NCI-H2107 treated with DMSO at 0.1 percent for 48 hours (cell line): ENCODE measurements at regions not wholly inside any gene's neighbourhood (a gene's known extent, or its start where the extent isn't known, plus 50 kb on each side); places are given as distances from the start of the nearest gene placed in this dataset.

Experiments
- DNase-seq: peaks from one replicate; lab custom pipeline; 2025; ENCODE audit not compliant: unreplicated experiment; lab: John Stamatoyannopoulos, UW

DNA sequence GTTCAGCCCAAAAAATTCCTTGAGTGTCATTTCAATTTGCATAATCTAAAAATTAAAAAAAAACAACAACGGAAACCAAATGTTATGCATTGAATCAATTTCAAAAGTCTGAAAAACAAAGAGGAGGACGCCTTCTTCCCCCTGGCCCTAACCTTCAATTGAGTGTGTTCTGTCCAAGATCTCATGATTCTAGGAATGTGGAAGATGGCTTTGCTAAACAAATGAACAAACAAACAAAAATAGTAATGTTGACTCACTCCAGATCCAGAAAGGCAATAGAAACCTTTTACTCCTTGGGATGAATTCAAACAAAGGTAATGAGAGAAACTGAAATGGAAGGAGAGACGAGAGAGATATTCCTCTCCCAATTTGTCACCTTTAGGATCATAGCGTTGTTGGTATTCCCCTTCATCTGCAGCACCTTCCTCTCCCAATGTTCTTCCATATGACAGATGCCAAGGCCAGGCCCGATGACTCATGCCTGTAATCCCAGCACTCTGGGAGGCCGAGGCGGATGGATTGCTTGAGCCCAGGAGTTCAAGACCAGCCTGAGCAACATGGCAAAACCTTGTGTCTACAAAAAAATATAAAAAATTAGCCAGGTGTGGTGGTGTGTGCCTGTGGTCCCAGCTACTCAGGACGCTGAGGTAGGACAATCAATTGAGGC, 109.2 kb upstream of the ADGRF1 start:
- DNase-seq: no peak

DNA sequence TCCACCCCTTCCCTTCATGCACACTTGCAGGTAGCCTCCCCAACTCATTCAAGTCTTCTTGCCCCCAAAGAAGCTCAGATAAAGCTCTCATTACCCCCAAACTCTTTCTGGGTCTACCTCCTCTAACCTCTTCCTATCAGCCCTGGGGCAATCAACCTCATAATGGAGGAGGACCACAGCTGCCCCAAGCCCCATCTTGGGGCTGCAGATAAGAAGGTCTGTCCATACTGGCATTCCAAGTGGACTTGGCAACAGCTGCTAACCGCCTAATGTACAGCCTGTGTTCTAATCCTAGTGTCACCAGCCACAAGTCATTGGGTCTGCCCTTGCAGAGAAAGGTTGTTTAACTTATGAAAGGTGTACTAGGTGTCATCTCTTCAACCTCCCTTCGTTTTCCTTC, 107.4 kb upstream of the ADGRF1 start:
- no peak for DNase-seq

DNA sequence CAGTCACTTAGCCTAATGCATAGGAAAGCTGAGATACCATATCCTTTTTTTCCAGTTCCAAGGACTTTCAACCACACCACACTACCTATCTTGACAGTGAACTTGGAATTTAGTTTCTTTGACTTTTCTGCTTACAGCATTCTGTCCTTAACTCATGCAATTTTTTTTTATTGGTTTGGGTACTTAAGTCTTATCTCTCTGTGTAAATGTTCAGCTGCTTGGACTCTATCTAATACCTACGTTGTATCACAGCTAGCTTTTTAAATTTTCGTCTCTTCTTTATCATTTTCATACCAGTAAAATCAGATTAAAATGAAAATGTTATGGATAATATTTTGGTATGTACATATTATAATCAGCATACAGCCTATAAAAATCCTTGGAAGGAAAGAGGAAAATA, 106.9 kb upstream of the ADGRF1 start:
- no peak for DNase-seq

DNA sequence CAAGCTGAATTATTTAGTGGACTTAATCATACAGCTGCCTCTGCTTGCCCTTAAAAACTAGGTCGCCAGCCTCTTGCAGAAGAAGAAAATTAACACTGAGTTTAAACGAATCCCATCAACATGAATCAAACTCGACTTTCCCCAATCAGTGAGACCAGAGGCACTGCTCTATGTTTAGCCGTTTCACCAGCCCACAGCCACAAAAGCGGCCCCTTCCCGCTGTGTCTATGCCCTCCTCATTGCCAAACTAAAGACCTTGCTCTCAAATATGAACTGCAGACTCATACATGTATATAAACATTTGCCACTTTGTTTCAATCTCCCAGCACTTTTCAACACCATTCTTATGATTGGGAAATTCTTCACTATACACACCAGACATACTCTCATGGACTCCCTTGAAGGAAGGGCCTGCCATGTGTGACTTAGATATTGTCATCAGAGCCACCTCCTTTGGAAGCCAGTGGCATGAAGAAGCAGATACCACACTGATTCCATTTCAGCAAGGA, 105.8 kb upstream of the ADGRF1 start:
- no peak for DNase-seq

DNA sequence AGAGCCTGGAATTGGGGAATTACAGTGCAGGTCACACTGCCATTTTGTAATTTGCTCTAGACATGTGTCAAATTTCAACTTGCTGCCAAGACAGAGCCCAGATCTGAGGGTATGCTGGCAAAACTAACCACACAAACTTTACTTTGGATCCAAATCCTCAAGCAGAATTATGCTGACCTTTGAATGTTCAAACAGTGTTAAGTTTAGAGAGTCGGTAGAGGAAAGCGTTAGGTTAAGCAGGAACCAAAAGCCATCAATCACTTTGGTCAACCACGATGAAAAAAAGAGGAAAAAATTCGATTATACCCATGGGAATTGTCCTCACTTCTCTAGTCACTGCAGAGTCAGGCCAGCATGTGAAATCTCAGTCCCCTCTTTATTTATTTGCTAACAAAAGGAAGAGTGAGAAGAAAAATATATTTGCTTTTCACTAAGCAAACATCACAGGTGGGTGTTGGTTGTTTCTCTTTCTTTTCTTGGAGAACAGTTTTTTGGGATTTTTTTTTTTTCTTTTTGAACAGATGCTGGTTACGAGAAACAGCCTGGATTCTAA, 105.1 kb upstream of the ADGRF1 start:
- DNase-seq: no peak

DNA sequence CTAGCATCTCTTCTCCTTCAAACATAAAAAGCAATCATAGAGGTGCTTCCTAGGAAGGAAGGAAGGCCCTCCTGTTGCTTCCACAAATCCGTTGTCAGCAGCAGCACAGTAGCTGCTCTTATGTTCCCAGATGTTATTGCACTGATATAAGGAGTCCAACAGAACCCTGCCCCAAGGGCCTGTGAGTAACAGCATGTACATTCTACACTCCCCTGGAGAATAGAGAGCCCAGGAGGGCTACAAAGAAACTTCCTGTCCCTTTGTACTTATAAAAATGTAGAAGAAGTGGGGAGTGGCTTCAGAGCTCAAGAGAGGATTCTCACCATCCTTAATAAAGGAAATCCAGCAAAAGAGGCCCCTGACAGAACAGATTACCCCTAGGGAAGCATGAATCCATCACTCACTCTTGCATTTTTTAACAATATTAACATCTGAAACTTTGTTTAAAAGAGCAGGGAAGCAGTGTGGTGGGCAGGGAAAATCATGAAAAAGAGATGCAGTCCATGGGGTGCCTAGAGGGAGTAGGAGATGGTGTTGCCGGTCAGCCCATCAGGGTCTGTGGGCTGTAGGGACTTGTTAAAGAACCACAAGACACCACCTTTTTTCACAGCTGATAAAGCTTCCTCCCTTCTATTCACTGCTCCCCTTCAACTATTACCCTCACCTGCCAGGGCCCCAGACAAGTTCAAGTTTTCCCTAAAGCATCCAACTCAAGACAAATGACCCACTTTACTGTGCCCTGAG, 104.5 kb upstream of the ADGRF1 start:
- DNase-seq: no peak

DNA sequence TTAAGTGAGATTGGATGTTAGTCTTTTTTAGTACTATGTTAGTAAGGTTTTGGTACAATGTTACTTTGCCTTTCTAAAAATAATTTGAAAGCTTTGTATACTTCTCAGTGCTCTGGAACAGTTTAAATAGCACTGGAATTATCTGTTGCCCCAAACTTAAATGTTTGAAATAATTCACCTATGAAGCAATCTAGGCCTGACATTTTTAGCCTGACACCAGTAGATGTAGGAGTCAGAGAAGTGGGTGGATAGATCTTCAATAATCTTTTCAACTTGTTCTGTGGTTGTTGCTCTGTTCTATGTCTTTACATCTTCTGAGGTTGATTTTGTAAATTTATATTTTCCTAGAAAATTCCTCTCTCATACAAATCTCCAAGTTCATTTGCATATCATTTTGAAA, 103.1 kb upstream of the ADGRF1 start:
- no peak for DNase-seq

DNA sequence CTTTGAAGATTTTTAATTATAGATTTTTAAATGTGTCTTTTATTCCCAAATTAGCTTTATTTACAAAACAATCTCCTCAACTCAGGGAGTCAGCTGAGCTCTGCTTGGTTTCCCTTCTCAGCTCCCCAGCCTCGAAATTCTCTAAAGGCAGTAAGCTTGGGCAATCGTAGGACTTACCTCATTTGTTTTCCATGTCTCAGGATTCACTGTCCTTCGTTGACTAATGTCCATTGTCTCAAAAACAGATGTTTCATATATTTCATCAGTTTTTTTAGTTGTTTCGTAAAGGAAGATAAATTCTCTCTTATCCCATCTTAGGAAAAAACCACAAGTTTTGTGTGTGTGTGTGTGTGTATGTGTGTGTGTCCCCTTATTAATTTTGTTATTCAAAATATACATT, 102.2 kb upstream of the ADGRF1 start:
- DNase-seq: no peak

DNA sequence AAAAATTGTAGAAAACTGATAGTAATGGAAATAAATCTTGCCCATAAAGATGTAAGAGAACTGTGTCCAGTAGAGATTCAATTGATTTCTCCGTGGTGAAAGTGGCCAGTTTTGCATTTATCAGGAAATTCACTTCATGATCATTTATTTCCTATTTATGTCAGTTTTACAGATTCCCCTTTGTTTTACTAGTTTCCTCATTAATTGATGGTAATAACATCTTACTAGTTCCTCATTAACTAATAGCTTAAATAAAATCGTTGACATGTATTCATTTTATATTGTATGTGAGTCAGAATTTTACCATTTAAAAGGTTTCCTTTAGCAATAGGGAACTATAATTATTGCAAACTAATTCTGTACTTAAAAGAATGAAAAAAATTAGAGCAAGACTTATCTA, 99.8 kb upstream of the ADGRF1 start:
- DNase-seq: no peak

DNA sequence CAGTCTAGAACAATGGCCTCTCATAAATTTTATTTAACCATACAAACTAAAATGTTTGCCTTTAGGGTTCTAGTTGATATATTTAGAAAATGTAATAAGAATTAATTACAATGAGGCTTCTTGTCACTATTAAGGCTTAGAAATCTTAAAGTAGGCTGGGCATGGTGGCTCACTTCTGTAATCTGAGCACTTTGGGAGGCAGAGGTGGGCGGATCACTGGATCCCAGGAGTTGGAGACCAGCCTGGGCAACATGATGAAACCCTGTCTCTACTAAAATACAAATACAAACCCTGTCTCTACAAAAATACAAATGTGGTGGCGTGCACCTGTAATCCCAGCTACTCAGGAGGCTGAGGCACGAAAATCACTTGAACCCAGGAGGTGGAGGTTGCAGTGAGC, 99.0 kb upstream of the ADGRF1 start:
- DNase-seq: no peak

DNA sequence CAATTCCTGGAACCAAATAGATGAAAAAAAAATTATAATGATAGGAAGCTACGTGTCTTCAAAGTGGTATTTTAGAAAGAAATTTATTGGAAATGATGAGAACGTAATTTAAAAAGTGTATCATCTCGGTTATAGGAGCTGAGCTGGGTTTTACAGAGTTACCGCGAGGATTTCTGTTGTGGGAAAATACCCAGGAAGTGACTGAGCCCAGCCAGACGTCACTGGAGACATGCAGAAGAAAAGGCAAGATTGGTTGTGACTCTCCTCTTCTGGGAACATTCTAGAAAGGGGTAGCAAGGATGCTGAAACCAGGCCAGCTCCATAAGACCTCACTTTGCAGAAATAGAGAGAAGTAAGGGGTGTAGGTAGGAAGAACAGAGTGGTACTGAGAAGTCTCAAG, 95.9 kb upstream of the ADGRF1 start:
- no peak for DNase-seq

DNA sequence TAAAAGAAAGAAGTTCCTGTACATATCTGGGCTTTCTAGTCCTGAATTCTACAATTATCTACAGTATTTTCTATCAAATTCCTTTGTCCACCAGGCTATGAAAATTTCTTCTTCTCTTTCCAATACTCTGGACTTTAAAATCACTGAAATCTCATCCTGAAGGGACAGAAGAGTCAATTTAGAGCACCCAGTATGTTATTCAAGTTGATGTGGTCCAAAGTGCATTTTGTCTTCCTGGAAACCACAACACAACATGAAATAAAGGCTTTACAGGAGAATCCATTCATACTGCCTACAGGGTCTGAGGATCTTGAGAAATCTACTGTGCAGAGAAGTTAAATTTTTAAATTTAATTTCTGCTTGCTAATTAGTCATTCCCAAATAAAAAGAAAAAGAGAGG, 94.9 kb upstream of the ADGRF1 start:
- no peak for DNase-seq

DNA sequence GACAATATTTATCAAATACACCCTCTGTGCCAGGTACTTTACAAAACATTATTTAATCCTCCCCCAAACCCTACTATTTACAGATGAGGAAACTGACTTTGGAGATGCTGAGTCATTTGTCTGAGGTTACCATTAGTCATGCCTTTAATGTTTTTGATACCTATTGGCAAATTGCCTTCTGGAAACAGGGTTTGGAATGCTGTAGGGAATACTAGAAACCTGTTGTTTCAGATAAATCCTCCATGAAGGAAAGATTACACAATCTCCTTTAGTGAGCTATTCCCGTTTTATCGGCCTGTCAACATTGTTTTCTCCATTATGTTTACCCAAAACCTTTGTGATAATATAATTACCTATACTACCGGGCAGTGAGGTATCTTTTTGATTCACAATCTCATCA, 93.6 kb upstream of the ADGRF1 start:
- no peak for DNase-seq

DNA sequence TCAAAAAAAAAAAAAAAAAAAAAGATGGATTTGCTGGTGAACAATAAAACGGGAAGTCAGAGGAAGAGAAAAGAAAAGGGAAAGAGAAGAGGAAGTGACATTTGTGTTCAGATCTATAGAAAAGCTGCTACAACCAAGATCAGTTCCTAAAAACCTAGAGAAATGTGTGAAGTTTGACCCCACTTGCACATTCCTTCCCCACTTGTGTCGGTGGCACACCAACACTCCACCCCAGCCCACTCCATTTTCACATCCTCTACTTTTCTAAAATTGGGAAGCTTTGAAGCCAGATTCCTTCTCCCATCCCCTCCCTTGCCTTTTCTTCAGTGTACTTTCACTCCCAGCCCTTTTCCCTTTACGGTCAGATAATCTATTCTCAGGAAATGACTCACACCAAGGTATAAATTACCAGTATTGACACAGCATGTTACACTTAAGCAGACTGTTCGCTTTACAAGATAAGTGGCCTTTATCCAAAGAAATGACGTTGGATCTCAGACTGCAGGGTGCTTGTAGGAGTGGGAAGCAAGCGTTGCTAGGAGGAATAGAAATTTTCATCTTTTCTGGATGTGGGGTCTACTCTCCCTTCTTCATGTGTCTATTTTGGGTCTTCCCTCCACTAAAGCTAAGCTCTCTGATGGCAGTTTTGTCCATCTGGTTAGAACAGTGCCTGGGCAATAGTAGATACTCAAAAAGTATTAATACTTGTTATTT, 92.5 kb upstream of the ADGRF1 start:
- no peak for DNase-seq

DNA sequence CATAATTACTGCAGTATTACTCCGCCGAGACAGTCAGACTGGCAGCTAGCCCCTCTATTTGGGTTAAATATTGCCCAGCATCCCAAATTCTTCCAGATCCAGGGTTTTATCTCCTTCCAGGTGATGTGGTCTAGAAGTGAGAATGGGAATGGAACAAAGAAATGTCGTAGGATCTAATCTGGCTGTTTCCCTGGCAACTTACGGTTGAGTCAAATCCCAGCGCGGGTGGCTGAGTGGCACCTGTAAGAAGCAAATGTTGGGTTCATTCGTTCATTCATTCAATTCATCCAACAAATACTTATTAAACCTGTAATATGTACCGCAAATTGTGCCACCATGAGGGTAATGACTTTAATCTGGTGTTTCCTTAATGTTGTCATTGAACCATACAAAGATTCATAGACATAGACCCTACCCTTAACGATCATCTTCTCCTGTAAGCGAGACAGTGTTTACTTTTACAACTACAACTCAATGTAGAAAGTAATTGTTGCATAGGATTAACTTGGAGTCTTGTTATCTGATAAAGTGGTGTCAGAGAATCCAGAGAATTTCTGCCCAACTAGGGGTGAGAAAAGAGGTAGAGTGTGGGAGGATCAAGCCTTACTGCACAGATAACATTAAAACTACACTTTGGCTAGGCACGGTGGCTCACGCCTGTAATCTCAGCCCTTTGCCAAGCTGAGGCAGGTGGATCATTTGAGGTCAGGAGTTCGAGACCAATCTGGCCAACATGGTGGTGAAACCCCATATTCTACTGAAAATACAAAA, 91.3 kb upstream of the ADGRF1 start:
- DNase-seq: no peak

DNA sequence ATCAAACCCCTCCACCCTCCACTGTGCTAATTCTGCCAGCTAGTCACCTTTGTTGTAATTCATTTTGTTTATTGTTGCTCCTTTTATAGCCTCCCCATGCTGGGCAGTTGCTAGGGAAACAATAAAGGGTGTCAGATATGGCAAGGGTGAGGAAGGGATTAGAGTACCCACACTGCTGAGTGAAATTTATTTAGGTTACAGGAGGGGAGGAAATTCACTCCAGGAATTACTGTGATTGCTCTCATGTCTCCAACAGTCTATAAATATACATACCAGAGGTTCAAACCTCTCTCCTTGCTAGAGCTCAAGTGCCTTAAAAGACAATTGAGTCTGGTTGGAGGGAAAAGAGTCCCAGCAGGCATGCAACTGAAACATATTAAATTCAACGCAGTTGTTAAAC, 90.6 kb upstream of the ADGRF1 start:
- no peak for DNase-seq

DNA sequence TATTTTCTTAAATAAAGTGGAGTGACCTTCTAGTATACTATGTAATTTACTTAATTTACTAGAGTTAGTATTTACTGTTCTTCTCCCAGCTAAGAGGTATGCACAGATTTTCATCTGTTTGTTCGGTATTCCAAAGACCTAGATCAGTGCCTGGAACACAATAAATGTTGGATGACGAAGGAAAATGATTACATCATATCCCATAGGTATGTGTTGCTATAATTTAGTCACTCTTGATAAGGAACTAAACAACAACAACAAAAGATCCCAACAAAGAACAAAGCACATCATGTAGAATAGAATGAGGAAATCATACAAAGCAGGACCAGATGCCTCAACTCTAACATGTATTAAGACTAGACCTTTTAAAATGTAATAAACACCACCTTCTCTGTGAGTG, 89.6 kb upstream of the ADGRF1 start:
- DNase-seq: no peak

DNA sequence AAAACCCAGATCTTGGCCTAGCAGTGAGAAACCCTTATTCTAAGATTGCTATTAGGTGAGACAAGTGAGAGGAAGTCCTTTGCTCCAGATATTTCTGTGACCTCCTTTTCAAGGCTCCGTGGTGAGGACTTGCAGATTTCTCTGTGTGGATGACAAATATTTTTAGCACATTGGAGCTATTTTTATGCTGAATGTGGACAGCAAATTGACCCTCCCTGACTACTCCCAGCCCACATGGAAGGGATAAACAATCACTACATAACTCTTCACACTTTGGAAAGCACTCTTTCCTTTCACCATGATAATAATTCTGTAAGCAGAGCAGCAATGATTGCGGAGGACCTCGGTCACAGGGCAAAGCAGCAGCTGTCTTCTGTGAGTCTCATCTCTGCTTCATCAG, 88.0 kb upstream of the ADGRF1 start:
- no peak for DNase-seq

DNA sequence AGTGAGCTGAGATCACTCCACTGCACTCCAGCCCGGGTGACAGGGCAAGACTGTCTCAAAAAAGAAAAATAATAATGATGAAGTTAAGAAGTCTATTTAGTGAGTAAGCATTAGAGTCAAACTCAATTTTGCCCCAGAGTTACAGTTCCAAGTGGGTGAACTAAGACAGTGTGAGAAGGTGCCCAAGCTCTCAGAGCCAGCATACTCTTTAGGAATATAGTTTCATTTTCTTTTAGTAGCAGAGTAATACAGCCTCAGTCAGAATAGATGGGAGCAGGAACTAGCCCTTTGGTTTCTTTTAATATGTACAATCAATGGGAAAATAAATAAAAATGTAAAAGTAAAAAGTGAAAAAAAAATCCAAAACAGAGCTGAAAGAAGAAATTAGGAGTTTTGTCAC, 87.0 kb upstream of the ADGRF1 start:
- DNase-seq: no peak

DNA sequence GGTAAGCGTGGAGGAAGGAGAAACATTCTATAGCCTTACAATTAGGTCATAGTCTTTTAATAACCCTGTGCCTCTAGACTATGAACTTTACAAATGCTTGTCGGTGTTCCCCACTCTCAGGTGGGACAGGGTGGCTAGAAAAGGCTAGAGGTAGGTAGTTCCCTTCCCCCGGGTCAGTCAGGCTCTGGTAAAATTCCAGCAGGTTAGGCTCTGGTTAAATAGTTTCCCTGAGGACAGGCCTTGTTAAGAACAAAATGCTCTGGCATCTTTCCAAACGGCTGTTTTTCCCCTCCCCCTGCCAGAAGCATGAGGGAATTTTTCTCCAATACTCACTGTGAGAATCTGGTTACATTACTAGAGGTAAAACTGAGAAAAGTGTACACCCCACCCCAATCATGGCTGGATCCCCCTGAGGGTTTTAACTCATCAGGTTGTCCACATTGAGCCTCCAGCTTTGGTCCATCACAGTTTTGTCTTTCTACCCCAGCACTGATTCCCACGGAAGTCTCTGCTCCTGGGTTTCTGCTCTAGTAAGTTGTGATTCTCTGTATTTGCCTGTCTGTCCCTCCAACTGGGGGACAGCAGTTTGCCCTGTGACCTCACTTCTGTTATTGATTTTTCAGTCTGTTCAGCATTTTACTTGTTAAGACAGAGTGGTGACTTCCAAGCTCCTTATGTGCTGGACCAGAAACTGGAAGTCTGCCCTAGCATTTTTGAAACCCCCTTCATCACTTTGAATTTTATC, 84.7 kb upstream of the ADGRF1 start:
- DNase-seq: no peak
